Stimulated activated naive CD8-positive, alpha-beta T cell treated with anti-CD3 and anti-CD28 coated beads, Interleukin-15, amount 100 ng/mL, for 72 hours (primary cell): ENCODE measurements at regions not wholly inside any gene's neighbourhood (a gene's known extent, or its start where the extent isn't known, plus 50 kb on each side); places are given as distances from the start of the nearest gene placed in this dataset.
A peak's percentile ranks its signal among the peaks of the same experiment; 100 is the strongest.

Experiments used
- ATAC-seq: fragments of 150-1000 bp; cut with Tn5 transposase; 2 replicates; pipeline ENCODE4 v1.10.0; 2021; ENCODE audit warnings: mild to moderate bottlenecking, moderate library complexity
- DNase-seq, 2 donors: peaks; one replicate each; pipeline ENCODE4 v3.0.0; 2021 to 2022
- H3K27ac Mint-ChIP-seq, 2 donors: one replicate each; pipeline ENCODE4 v1.8.0; 2022; ENCODE audit warnings: mild to moderate bottlenecking in 2 of 2, mixed read lengths in 2 of 2, moderate library complexity in 2 of 2
- H3K27me3 Mint-ChIP-seq: one replicate; pipeline ENCODE4 v1.8.0; 2022; ENCODE audit warnings: mixed read lengths
- H3K4me1 Mint-ChIP-seq: one replicate; pipeline ENCODE4 v1.8.0; 2022; ENCODE audit warnings: mild to moderate bottlenecking, mixed read lengths
- H3K4me3 Mint-ChIP-seq, 2 donors: one replicate each; pipeline ENCODE4 v1.8.0; 2022; ENCODE audit warnings: mild to moderate bottlenecking in 2 of 2, mixed read lengths in 2 of 2, moderate library complexity in 1 of 2
- H3K9me3 Mint-ChIP-seq, 2 donors: one replicate each; pipeline ENCODE4 v1.8.0; 2022; ENCODE audit warnings: mixed read lengths in 2 of 2

DNA sequence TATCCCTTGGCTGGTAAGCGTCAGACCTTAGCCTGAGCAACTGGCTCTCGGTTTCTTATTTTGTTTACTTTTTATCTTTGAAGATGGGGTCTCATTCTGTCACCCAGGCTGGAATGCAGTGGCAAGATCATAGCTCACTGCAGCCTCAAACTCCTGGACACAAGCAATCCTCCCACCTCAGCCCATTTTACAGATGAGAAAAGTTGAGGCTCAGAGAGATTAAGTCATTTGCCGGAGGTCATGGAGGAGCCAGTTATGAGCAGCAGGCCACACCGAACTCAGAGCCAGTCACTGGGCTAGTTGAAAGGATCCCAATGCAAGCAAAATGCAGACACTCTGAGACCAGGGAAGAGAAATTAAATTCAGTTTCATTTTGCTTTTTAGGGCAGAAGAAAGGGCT, 293.6 kb downstream of the SHQ1 start:
- Mint-ChIP-seq H3K27ac (no peak overlapping the region), H3K4me1 (peaks cover 13% of the 10 kb centered on the region), H3K9me3 (peaks cover 7 to 9% of the 10 kb centered on the region in 2 donors), H3K4me3 (no peak overlapping the region), H3K27me3 (no peaks in the 10 kb centered on the region)
- DNase-seq (no peak), ATAC-seq (no peak)

DNA sequence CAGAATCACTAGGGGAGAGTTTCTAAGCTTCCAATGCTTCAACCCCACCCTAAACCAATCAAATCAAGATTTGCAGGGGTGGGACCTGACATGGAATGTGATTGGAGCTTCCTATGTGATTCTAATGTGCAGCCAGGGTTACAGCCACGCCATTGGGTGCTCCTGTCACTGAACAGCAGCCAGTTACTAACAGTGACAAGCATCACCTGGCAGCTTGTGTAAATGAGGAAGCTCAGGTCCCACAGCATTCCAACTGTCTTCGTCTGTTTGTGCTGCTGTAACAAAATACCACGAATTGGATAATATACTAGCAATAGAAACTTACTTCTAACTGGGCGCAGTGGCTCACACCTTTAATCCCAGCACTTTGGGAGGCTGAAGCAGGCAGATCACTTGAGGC, 294.9 kb downstream of the SHQ1 start:
- peaks cover 7 to 9% of the 10 kb centered on the region in 2 donors for H3K9me3 Mint-ChIP-seq
- H3K4me3 Mint-ChIP-seq = no peak overlapping the region
- H3K27me3 Mint-ChIP-seq = no peaks in the 10 kb centered on the region
- H3K4me1 Mint-ChIP-seq = peaks cover 19% of the 10 kb centered on the region
- no peak for DNase-seq
- no peak overlapping the region for H3K27ac Mint-ChIP-seq
- no peak for ATAC-seq

DNA sequence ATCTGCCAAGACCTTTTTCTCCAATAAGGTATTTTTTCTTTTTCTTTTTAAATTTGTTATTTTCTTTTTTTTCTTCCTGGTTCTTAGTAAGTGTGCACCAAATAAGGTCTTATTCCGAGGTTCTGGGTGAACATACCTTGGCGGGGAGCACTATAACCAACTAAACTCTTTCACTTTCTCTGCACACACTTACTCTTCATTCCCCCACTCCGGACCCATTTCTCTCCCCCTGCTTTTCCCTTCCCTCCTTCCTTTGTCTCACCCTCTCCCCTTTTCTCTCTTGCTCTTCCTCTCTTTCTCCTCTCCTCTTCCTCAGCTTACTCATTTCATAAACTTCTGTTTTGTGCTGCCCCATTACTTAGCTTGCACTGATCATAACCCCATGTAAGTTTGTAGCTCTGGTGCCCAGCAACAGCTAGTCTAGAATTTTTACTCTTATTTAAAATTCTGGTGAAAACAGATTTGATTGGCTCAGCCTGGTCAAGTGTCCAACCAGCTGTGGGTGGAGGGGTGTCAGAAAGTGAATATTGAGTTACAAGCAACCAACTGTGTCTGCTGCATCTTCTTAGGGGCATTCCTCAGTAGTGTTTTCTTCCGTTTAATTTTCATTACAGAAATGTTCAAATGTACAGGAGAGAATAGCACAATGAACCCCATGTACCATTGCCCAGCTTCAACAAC, 297.5 kb downstream of the SHQ1 start:
- peaks cover 19% of the 10 kb centered on the region for H3K4me1 Mint-ChIP-seq
- peak overlapping the region; percentile 80 for H3K4me3 Mint-ChIP-seq
- H3K27me3 Mint-ChIP-seq = no peaks in the 10 kb centered on the region
- H3K27ac Mint-ChIP-seq = peak overlapping the region; percentile 96 to 97
- no peak for DNase-seq
- peaks cover 0 to 2% of the 10 kb centered on the region in 2 donors for H3K9me3 Mint-ChIP-seq
- ATAC-seq = no peak

GRCh38 chr3:72549761-72550581, 298.3 kb downstream of the SHQ1 start:
- DNase-seq (peak; percentile 33 to 38), ATAC-seq (peak; percentile 76)
- H3K27me3 Mint-ChIP-seq = no peaks in the 10 kb centered on the region
- H3K27ac Mint-ChIP-seq = peak overlapping the region; percentile 96 to 97
- peak overlapping the region; percentile 80 for H3K4me3 Mint-ChIP-seq
- no peaks in the 10 kb centered on the region for H3K9me3 Mint-ChIP-seq
- peaks cover 19% of the 10 kb centered on the region for H3K4me1 Mint-ChIP-seq

GRCh38 chr3:72548981-72549380, 299.3 kb downstream of the SHQ1 start:
- no peak overlapping the region for H3K4me3 Mint-ChIP-seq
- H3K27ac Mint-ChIP-seq = peak overlapping the region in 1 of 2 donors; percentile 82
- H3K27me3 Mint-ChIP-seq = no peaks in the 10 kb centered on the region
- no peaks in the 10 kb centered on the region for H3K9me3 Mint-ChIP-seq
- ATAC-seq (no peak), DNase-seq (no peak)
- H3K4me1 Mint-ChIP-seq = peaks cover 19% of the 10 kb centered on the region

GRCh38 chr3:72548461-72548860, 299.8 kb downstream of the SHQ1 start:
- Mint-ChIP-seq H3K4me1 (peaks cover 19% of the 10 kb centered on the region), H3K27ac (no peak overlapping the region), H3K9me3 (no peaks in the 10 kb centered on the region), H3K27me3 (no peaks in the 10 kb centered on the region), H3K4me3 (no peak overlapping the region)
- ATAC-seq = no peak
- no peak for DNase-seq

DNA sequence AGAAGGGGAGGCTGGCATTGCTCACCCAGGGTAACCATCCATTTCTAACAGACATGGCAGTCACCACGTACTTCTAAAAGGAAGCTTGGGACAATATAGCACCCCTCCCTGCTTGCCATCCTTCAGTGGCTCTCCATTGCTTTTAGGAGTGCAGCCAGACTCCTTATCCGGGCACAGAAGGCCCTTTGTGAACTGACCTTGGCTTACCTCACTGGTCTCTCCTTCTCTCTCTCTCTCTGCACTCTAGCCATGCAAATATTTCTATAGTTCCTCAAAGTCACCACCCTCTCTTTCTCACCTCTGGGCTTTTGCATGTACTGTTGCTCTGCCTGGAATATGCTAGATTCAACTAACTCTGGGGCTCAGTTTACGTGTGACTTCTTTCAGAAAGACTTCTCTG, 301.1 kb downstream of the SHQ1 start:
- ATAC-seq = no peak
- Mint-ChIP-seq H3K27me3 (no peaks in the 10 kb centered on the region), H3K9me3 (no peaks in the 10 kb centered on the region), H3K4me3 (no peak overlapping the region), H3K27ac (peak overlapping the region in 1 of 2 donors; percentile 33), H3K4me1 (peaks cover 19% of the 10 kb centered on the region)
- DNase-seq = no peak

- H3K4me1 Mint-ChIP-seq = peaks cover 2% of the 10 kb centered on the region
- H3K4me3 Mint-ChIP-seq = no peak overlapping the region
- H3K27me3 Mint-ChIP-seq = no peaks in the 10 kb centered on the region
- H3K9me3 Mint-ChIP-seq = no peaks in the 10 kb centered on the region
- DNase-seq (no peak), ATAC-seq (no peak)
- no peak overlapping the region for H3K27ac Mint-ChIP-seq
Measured at GRCh38 chr3:72544239-72544638, 304.0 kb downstream of the SHQ1 start.

DNA sequence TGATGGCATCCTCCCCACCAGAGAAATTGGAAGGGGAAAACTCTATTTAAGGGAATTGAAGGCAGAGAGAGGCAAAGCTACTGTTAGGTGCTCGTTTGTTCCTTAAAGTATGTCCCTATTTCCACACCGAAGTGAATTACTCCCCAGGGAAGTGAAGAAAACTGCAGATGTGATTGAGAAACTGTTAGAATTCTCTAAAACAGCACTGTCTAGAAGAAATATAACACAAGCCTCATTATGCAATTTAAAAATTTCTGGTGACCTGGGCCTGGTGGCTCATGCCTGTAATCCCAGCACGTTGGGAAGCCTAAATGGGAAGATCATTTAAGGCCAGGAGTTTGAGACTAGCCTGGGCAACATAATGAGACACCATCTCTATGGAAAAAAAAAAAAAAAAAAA, 305.0 kb downstream of the SHQ1 start:
- ATAC-seq (no peak), DNase-seq (no peak)
- Mint-ChIP-seq H3K27me3 (no peaks in the 10 kb centered on the region), H3K4me3 (no peak overlapping the region), H3K4me1 (peaks cover 2% of the 10 kb centered on the region), H3K9me3 (no peaks in the 10 kb centered on the region), H3K27ac (no peak overlapping the region)

DNA sequence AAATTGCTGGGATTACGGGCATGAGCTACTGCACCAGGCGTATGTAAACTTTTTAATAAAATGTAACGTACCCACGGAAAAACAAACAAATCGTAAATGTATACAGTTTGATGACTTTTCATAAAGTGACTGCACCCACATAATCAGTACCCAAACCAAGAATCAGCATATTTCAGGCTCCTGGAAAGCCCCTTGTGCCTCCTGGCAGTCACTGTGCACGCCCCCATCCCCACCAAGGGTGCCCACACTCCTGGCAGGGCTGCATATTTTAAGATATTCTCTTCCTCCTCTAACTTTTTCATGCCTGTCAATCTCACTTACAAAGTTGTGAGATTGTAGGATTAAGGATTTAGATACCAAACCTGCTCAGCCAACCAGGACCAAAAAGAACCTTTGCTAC, 305.5 kb downstream of the SHQ1 start:
- Mint-ChIP-seq H3K27me3 (no peaks in the 10 kb centered on the region), H3K4me1 (peaks cover 7% of the 10 kb centered on the region), H3K9me3 (no peaks in the 10 kb centered on the region), H3K27ac (no peak overlapping the region), H3K4me3 (no peak overlapping the region)
- DNase-seq (no peak), ATAC-seq (no peak)

- Mint-ChIP-seq H3K27ac (no peak overlapping the region), H3K9me3 (no peaks in the 10 kb centered on the region), H3K4me3 (no peak overlapping the region), H3K4me1 (peaks cover 15% of the 10 kb centered on the region), H3K27me3 (no peaks in the 10 kb centered on the region)
- no peak for DNase-seq
- no peak for ATAC-seq
Measured at GRCh38 chr3:72539856-72540255, 308.4 kb downstream of the SHQ1 start.

GRCh38 chr3:72538070-72538745, 310.0 kb downstream of the SHQ1 start:
- Mint-ChIP-seq H3K9me3 (peaks cover 9 to 10% of the 10 kb centered on the region in 2 donors), H3K4me1 (peaks cover 24% of the 10 kb centered on the region), H3K4me3 (no peak overlapping the region), H3K27ac (no peak overlapping the region), H3K27me3 (peaks cover 13% of the 10 kb centered on the region)
- ATAC-seq (peak; percentile 72), DNase-seq (no peak)

- ATAC-seq (no peak), DNase-seq (no peak)
- peaks cover 24% of the 10 kb centered on the region for H3K4me1 Mint-ChIP-seq
- H3K27me3 Mint-ChIP-seq = peaks cover 17% of the 10 kb centered on the region
- H3K27ac Mint-ChIP-seq = no peak overlapping the region
- H3K9me3 Mint-ChIP-seq = peaks cover 9 to 11% of the 10 kb centered on the region in 2 donors
- H3K4me3 Mint-ChIP-seq = no peak overlapping the region
Measured at GRCh38 chr3:72537448-72537847, 310.8 kb downstream of the SHQ1 start.

DNA sequence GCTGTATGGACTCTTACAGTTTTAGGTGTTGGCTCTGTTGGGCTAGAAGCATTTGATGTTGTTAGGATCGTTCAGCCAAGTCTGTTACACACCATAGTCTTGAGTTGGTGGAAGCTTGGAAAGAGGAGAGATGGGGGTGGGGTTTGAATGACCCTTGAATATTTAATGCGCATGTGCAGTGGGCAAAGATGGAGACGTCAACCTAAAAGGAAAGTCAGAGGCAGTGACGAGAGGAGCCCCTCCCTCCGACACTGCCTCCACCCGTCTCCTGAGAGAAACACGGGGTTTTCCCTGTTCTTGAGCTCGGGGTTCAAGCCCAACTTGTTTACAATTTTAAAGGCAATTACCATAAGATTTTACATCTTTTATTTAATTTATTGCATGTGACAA, 311.4 kb downstream of the SHQ1 start:
- no peak for ATAC-seq
- no peak for DNase-seq
- Mint-ChIP-seq H3K4me1 (peaks cover 24% of the 10 kb centered on the region), H3K4me3 (no peak overlapping the region), H3K27me3 (peaks cover 23% of the 10 kb centered on the region), H3K27ac (no peak overlapping the region), H3K9me3 (peaks cover 9 to 11% of the 10 kb centered on the region in 2 donors)

GRCh38 chr3:72536206-72536877, 311.9 kb downstream of the SHQ1 start:
- H3K27me3 Mint-ChIP-seq = peaks cover 24% of the 10 kb centered on the region
- H3K4me1 Mint-ChIP-seq = peaks cover 24% of the 10 kb centered on the region
- no peak for ATAC-seq
- no peak overlapping the region for H3K27ac Mint-ChIP-seq
- DNase-seq = no peak
- H3K9me3 Mint-ChIP-seq = peaks cover 9 to 11% of the 10 kb centered on the region in 2 donors
- no peak overlapping the region for H3K4me3 Mint-ChIP-seq
